ENCODE measurements at regions not wholly inside any gene's neighbourhood (a gene's known extent, or its start where the extent isn't known, plus 50 kb on each side); places are given as distances from the start of the nearest gene placed in this dataset.

DNA sequence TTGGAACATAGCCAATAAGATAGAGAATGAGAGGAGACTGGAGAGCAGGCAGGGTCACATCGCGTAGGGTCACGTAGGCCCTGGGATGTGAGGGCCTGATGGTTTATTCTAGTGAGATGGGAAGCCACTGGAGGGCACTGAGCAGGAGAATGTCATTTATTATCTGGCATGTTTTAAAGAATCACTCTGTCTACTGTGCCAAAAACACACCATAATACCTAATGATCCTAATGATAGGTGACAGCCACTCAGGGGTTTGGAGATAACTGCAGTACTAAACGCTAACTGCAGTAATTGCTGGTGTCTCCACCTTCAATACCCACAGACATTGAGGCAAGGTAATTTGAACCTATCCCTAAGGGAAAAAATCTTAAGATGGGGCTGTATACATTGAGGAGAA, 185.4 kb downstream of the TTLL7 start:
- DNase-seq: no peak

DNA sequence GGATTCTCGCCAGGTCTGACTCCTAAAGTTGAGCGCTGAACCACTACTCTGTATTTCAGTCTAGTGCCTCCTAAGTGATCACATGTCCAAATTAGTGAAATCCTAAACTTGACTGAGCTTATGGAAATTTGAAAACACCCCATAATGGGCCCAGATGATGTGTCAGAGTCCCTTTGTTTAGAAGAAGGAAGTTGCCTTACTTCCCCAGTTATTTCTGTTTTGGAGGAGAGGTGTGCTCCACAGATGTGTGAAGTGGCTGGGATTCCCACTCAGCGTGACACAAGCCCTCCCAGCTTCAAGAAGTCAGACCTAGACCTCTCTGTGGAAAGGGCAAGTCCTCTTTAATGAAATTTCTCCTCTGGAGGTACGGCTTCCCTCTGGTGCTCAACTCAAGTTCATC, 188.8 kb downstream of the TTLL7 start:
- no peak for DNase-seq

GRCh38 chr1:83808536-83808935, 190.4 kb downstream of the TTLL7 start:
- no peak for DNase-seq

DNA sequence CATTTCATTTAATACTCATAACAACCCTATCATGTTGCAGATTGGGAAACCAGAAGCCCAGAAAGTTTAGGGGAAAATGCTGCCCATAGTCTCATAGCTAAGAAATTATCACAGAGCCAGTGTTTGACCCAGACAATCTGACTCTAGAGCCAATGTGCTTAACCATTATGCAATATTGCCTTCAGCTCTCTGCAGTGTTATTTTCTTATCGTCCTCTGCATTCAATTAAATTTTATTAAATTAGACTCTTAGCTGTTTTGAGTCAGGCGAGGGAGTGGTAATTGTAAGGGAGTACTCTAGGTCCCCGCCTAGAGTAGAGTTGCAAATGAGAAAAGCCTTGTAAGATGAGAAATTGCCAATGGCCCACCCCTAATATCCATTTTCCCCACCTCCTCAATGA, 191.1 kb downstream of the TTLL7 start:
- no peak for DNase-seq

DNA sequence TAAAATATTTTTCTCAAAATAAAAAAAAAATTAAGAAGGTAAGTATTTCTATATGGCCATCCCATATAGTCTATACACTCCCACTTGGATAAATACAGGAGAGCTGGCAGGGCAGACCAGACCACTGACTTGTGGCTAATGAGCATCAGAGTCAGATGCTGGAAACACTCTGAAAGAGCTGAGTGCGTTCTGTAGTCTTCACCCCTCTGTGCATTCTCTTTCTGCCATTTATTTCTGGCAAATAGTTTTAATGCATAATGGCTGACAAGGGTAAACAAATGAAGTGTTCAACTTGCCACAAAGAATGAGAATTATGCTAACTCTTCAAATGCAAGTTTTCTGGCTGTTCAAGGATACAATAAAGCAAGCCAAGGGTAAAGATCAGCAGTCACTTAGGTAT, 191.7 kb downstream of the TTLL7 start:
- DNase-seq: no peak

DNA sequence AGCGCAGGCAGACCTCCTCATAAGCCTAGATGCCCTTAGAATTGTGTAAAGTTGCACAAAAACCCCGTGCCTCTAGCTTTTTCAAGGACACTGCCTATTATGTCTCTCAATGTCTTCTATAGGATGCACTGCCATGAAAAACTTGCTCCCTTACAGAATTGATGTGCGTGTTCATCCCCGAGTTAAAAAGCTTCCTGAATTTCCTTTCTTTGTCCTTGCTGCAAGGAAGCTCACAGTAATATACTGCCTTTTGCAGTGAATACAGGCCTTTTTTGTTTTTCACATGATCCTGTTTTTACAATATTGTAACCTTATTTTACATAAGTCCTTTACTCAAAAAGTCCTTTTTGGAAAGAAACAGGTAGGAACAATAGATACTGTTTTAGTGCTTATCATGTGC, 193.0 kb downstream of the TTLL7 start:
- no peak for DNase-seq

- no peak for DNase-seq
These were observed 196.3 kb downstream of the TTLL7 start for GRCh38 chr1:83802460-83803152.

DNA sequence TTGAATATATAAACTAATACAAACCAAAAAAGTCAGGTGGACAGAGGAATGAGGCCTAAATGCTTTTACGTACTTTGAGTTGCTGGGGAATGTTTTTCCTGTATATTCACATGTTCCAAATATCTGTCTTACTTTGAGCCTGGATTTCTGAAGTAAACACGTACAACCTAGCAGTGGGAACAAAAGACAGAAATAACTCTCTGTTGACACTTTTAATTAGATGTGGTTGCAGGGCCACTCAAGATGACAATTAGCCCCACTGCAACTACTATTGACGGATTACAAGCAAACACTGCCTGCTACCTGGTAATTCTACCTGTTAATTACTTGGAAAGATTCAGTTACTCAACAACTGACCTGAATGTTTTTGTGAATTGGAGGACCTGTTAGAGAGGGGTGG, 196.9 kb downstream of the TTLL7 start:
- DNase-seq: no peak

- DNase-seq: no peak
These were observed 198.9 kb downstream of the TTLL7 start for GRCh38 chr1:83800066-83800465.

DNA sequence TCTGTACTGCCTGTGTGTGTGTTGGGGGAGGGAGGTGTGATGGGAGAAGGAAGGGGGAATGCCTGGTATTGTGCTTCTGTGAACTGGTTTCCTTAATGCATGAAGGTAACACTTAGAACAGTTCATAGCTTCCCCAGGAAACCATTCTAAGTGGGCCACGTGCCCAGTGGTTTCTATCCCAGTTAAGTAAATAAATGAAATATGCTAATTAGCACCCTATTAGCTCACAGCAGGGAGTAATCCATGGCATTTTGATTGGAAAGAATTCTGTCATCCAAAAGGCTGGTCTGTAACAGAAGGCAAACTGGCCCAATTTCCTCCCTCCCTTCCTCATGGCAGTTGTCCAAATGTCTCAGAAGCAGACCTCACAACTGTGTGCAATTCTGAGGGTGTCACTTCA, 199.3 kb downstream of the TTLL7 start:
- no peak for DNase-seq

- DNase-seq: no peak
These were observed 200.0 kb downstream of the TTLL7 start for GRCh38 chr1:83798965-83799364.

DNA sequence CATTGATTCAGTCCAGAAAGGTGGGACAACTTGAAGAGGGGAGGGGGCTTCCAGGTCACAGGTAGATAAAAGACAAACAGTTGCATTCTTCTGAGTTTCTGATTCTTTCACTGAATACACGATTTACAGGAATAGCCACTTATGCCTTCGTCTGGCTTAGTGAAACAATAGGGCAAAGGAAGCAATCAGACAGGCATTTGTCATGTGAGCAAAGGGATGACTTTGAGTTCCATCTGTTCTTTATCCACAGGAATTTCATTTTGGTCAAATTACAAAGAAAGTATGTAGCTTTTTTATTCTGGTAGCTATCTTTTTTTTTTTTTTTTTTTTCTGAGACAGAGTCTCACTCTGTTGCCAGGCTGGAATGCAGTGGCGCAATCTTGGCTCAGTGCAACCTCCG, 202.5 kb downstream of the TTLL7 start:
- DNase-seq: no peak

DNA sequence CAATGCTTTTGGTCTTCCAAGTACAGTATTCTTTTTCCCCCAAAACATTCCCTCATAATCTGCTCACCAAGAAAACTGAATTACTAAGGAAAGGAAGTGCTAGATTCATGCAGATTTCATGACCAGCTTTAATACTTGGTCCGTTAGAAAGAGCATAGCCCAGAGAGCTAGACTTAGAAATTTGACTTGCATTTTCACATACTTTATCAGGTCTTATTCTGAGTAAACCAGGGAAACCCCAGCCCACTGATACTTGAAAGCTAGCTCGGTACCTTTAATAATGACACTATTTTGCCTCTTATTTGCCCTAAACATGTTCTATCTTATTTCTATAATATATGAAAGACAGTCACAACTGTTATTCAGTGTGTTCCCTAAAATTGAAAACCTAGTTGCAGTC, 204.5 kb downstream of the TTLL7 start:
- DNase-seq: no peak

DNA sequence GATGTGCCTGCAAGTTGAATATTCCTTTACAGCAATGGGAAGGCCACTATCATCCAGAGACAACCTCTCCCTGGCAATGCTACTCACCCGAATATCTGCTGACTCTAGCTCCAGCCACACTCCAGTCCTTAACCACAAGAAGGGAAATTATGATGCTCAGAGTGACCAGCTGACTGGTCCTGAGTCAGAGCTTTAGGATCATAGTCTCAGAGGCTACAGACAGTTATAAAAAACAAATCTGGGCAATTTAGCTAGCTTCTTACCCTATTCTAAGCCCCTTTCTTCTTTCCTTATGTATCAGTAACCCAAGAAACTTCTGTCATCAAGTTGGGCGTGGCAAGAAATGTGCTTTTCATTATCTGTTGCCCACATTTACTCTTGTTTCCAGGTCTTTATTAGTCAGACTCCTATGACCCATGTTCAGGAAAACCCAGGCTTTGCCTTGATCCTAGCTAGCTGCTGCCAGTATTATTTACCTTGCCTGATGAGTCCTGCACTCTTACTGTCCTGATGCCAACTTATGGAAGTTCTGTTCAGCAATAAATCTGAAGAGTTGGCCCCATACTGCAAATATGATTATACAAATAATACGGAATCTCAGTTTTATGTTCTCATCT, 207.0 kb downstream of the TTLL7 start:
- DNase-seq: no peak

GRCh38 chr1:83790446-83790845, 208.5 kb downstream of the TTLL7 start:
- DNase-seq: no peak

DNA sequence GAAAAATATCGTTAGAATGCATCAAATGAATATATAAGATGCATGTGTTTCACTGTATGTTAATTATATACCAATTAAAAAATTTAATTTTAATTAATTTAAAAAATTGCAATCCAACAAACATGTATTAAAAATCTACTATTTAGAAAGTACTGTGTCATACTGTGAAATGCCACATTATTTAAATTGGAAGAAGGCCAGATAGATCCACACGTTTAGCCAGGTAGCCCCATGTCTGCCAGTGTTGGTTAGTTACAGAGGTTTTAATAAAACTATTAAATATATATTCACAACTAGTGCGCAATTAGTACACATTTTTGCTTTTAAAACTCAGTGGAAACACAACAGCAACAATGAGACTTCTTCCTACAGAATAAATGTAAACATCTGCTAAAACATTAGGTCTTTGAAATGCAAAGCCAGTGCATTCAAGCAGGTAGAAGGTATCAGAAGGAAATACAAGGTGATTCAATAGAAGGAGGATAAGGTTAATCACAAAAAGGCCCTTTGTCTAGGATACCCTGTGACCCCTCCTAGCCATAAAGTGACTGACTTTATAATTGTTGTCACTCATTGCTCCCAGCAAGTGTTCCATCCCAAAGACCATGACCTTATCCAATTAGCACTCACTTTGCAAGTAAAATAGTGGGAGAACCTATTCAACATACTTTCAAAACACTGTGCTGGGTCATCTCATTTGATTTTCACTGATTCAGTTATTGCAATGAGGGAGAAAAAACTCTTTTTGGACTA, 211.5 kb downstream of the TTLL7 start:
- no peak for DNase-seq

DNA sequence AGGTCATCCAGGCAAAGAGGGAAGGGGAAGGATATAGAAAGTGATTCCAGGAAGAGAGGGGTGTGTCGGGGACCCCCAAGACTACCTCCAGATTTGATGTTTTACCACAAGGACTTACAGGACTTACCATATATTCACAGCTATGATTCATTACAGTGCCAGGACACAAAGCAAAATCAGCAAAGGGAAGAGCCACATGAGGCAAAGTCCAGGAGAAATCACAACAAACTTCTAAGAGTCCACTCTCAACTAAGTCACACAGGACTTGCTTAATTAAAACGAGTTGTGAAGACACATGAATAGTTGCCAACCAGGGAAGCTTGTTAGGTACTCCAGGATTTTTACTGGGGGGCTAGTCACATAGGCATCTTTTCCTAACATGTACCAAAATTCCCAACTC, 217.3 kb downstream of the TTLL7 start:
- DNase-seq: no peak

DNA sequence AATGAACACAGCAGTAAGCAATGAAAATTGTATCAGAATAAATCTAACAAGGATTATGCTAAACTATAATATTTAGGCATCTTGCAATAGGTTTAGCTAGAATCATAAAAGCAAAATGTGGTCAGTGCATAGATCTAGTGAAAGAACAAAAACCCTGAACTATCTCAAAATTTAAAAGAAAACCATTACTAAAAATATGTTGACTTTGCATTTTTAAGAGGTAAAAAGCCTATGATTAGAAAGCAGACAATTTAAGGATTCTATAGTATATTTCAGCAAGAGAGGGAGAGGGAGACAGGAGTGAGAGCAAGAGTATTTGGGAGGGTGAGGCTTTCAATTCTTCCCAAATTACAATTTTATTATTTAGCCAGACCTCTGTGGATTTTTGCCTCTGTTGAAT, 219.4 kb downstream of the TTLL7 start:
- no peak for DNase-seq

DNA sequence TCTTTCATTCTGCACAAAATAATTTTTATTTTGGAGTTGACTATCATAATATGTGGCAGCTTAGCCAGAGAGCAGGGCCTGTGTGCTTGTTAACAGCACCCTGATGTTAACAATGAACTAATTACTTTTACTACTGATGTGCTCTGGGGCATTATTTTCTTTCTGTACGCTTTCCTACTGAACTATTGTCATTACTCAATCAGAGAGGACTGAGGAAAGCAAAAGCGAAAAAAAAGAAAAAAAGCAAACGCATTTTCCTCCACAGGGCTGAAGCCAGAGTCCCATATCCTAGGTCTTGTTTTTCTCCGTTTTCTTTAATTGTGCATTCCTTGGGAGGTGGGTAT, 221.2 kb downstream of the TTLL7 start:
- no peak for DNase-seq

DNA sequence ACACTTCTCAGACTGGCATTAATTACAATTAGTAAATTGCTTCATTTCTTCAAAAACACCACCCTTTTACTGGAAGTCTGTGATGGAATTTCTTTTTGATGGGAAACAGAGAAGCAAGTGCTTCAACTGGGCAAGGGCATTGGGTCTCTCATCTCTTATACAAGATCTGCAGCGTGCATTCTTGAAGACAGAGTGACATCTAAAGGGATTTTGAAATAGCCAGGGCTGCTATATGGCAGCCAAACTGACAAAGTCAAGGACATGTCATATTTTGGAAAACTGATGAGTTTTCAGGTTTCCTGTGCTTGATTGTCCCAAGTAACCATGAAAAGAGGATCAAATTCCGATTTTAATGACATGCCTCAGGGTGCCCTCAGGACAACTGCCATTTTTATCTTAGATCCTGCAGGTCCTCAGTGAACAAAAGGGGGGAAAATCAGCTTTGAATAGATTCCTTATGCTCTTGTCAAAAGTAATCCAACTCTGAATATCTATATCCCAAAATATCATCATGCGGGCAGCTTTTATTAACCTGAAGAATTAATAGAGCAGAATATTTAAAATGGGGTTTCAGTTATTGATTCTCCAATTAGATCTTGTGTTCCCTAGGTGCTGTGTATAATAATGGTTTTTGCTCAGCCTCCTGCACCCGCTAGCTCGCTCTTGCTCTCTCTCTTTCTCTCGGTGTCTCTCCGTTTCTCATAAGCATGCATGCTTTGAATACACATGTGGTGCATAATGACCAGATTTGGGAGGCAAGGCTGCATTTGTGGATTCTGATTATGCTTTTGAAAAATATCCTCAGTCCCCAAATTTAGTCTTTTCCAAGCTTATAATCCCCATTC, 221.8 kb downstream of the TTLL7 start:
- no peak for DNase-seq

GRCh38 chr1:83775977-83776603, 222.8 kb downstream of the TTLL7 start:
- no peak for DNase-seq

DNA sequence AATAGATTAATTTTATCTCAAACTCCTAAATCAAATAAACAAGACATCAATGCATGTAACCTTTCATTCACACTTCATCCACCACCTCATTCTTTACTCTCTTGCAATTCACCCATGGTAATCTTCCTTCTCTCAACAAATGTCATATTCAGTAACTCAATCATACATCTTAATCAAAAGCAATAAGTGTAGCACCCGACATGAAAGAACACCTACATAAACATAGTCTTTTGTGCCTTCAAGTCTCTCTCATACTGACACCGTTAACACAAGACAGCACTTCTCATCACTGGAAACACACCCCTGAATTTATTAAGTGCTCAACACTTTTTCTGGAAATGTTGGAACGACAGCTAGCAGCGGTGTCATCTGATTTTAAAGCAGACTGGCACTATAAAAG, 225.9 kb downstream of the TTLL7 start:
- DNase-seq: no peak

GRCh38 chr1:83770319-83770661, 228.6 kb downstream of the TTLL7 start:
- DNase-seq: no peak
